H1 (cell line): ENCODE measurements at regions not wholly inside any gene's neighbourhood (a gene's known extent, or its start where the extent isn't known, plus 50 kb on each side); places are given as distances from the start of the nearest gene placed in this dataset.

ENCODE experiments used
- BCL11A ChIP-seq, 2 experiments: IDR thresholded peaks; one replicate each; pipeline ENCODE4 v1.6.1; 2011; ENCODE audit warnings: low read depth in 2 of 2, low read length in 2 of 2, mild to moderate bottlenecking in 2 of 2
- BRCA1 ChIP-seq: IDR thresholded peaks from 2 replicates; pipeline ENCODE4 v1.6.1; 2012; ENCODE audit warnings: low read depth, low read length, improper control_type of control experiment
- E2F6 ChIP-seq: IDR thresholded peaks from 2 replicates; pipeline ENCODE4 v1.6.1; 2012; ENCODE audit warnings: inconsistent platforms
- EGR1 ChIP-seq: IDR thresholded peaks from 2 replicates; pipeline ENCODE4 v1.6.1; 2011; ENCODE audit warnings: low read depth, low read length, borderline replicate concordance
- RAD21 ChIP-seq, 2 experiments: IDR thresholded peaks in 1 of 2; conservative IDR thresholded peaks in 1 of 2; 2 replicates each; pipeline ENCODE4 v1.6.1; 2011; ENCODE audit warnings: low read depth in 2 of 2, low read length in 2 of 2, improper control_type of control experiment in 1 of 2, inconsistent platforms in 1 of 2, mild to moderate bottlenecking in 1 of 2, moderate library complexity in 1 of 2
- RFX5 ChIP-seq: IDR thresholded peaks from 2 replicates; pipeline ENCODE4 v1.6.1; 2011; ENCODE audit warnings: low read depth, low read length, improper control_type of control experiment, borderline replicate concordance
- SIRT6 ChIP-seq: IDR thresholded peaks from one replicate; pipeline ENCODE4 v1.7.1; 2012; ENCODE audit warnings: low read length, inconsistent platforms
- SP1 ChIP-seq: IDR thresholded peaks from 2 replicates; pipeline ENCODE4 v1.6.1; 2011; ENCODE audit warnings: low read depth, low read length
- SP4 ChIP-seq: IDR thresholded peaks from 2 replicates; pipeline ENCODE4 v1.6.1; 2012; ENCODE audit warnings: low read length, inconsistent platforms
- TBP ChIP-seq: IDR thresholded peaks from 2 replicates; pipeline ENCODE4 v1.6.1; 2011; ENCODE audit warnings: low read depth, low read length, improper control_type of control experiment
- TF ChIP-seq, protein P1 (sequence below): fragments of 300-600 bp; sonication (generic); IDR thresholded peaks from 2 replicates; pipeline ENCODE4 v1.7.1; 2012; ENCODE audit warnings: low read length, moderate library complexity, mild to moderate bottlenecking, inconsistent platforms; ENCODE audit not compliant: insufficient replicate concordance

DNA sequence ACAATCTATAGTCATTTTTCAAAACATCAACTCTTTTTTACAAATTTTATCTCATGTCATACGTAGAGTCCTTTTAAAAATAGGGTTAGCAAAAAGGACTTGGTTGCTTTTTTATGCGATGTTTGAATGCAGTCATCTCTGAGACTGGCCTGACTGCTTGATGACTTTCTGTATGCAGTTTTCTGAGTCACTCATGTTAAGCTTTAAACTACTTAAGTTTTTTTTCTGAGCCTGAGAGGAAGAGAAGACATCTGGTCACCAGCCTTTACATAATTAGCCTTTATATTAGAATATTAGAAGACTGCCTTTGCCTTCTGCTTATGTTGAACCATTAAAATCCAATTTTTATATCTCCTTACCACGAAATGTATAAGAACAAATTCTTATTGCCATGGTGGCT is 834.4 kb upstream of the MBL2 start (continued):
- TF ChIP-seq, protein P1, sequence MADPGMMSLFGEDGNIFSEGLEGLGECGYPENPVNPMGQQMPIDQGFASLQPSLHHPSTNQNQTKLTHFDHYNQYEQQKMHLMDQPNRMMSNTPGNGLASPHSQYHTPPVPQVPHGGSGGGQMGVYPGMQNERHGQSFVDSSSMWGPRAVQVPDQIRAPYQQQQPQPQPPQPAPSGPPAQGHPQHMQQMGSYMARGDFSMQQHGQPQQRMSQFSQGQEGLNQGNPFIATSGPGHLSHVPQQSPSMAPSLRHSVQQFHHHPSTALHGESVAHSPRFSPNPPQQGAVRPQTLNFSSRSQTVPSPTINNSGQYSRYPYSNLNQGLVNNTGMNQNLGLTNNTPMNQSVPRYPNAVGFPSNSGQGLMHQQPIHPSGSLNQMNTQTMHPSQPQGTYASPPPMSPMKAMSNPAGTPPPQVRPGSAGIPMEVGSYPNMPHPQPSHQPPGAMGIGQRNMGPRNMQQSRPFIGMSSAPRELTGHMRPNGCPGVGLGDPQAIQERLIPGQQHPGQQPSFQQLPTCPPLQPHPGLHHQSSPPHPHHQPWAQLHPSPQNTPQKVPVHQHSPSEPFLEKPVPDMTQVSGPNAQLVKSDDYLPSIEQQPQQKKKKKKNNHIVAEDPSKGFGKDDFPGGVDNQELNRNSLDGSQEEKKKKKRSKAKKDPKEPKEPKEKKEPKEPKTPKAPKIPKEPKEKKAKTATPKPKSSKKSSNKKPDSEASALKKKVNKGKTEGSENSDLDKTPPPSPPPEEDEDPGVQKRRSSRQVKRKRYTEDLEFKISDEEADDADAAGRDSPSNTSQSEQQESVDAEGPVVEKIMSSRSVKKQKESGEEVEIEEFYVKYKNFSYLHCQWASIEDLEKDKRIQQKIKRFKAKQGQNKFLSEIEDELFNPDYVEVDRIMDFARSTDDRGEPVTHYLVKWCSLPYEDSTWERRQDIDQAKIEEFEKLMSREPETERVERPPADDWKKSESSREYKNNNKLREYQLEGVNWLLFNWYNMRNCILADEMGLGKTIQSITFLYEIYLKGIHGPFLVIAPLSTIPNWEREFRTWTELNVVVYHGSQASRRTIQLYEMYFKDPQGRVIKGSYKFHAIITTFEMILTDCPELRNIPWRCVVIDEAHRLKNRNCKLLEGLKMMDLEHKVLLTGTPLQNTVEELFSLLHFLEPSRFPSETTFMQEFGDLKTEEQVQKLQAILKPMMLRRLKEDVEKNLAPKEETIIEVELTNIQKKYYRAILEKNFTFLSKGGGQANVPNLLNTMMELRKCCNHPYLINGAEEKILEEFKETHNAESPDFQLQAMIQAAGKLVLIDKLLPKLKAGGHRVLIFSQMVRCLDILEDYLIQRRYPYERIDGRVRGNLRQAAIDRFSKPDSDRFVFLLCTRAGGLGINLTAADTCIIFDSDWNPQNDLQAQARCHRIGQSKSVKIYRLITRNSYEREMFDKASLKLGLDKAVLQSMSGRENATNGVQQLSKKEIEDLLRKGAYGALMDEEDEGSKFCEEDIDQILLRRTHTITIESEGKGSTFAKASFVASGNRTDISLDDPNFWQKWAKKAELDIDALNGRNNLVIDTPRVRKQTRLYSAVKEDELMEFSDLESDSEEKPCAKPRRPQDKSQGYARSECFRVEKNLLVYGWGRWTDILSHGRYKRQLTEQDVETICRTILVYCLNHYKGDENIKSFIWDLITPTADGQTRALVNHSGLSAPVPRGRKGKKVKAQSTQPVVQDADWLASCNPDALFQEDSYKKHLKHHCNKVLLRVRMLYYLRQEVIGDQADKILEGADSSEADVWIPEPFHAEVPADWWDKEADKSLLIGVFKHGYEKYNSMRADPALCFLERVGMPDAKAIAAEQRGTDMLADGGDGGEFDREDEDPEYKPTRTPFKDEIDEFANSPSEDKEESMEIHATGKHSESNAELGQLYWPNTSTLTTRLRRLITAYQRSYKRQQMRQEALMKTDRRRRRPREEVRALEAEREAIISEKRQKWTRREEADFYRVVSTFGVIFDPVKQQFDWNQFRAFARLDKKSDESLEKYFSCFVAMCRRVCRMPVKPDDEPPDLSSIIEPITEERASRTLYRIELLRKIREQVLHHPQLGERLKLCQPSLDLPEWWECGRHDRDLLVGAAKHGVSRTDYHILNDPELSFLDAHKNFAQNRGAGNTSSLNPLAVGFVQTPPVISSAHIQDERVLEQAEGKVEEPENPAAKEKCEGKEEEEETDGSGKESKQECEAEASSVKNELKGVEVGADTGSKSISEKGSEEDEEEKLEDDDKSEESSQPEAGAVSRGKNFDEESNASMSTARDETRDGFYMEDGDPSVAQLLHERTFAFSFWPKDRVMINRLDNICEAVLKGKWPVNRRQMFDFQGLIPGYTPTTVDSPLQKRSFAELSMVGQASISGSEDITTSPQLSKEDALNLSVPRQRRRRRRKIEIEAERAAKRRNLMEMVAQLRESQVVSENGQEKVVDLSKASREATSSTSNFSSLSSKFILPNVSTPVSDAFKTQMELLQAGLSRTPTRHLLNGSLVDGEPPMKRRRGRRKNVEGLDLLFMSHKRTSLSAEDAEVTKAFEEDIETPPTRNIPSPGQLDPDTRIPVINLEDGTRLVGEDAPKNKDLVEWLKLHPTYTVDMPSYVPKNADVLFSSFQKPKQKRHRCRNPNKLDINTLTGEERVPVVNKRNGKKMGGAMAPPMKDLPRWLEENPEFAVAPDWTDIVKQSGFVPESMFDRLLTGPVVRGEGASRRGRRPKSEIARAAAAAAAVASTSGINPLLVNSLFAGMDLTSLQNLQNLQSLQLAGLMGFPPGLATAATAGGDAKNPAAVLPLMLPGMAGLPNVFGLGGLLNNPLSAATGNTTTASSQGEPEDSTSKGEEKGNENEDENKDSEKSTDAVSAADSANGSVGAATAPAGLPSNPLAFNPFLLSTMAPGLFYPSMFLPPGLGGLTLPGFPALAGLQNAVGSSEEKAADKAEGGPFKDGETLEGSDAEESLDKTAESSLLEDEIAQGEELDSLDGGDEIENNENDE, result no peak
- TF ChIP-seq SP4 (no peak), SP1 (no peak), SIRT6 (no peak), BRCA1 (no peak), E2F6 (no peak), TBP (no peak), BCL11A (IDR thresholded peaks at IDR 0.05; ENCODE audit: low read depth in 2 of 2, low read length in 2 of 2) (no peak), RFX5 (no peak), RAD21 (IDR thresholded peaks at IDR 0.05 in 1 of 2, conservative IDR thresholded peaks at IDR 0.05 in 1 of 2; ENCODE audit: low read depth in 2 of 2, low read length in 2 of 2) (no peak), EGR1 (no peak)
- TF ChIP-seq, all 59 proteins: peak for 0
